K562 (cell line): ENCODE measurements at regions not wholly inside any gene's neighbourhood (a gene's known extent, or its start where the extent isn't known, plus 50 kb on each side); places are given as distances from the start of the nearest gene placed in this dataset.

Source experiments
- ATAC-seq: fragments of 200-7000 bp; cut with Tn5 transposase; 3 replicates; pipeline ENCODE4 v1.9.1; 2020; ENCODE audit warnings: moderate library complexity
- BruUV-seq: library from RNA; stranded (reverse); fragments of 400-500 nt; replicated peaks from 2 replicates; lab custom pipeline; 2021; lab: Mats Ljungman, UMichigan
- CTCF ChIA-PET: fragments of 300-600 bp; formaldehyde crosslinking; extraction: SDS; loops from one replicate; lab custom pipeline; 2021; ENCODE audit warnings: low intra/inter-chr PET ratio; lab: Yijun Ruan, JAX
- POLR2A ChIA-PET: fragments of 300-600, 350-650 bp; sonication (Branson Sonifier 250); formaldehyde crosslinking; extraction: SDS; loops from one replicate; lab custom pipeline; 2021; ENCODE audit warnings: antibody characterized with exemption, inconsistent platforms; lab: Yijun Ruan, JAX
- DNase-seq, 4 experiments: peaks; one replicate each; pipeline versions ENCODE4 v3.0.0 to v3.0.0-alpha.2; 2011 to 2018; ENCODE audit warnings: low spot score in 3 of 4, mixed read lengths in 3 of 4; ENCODE audit errors: extremely low read depth in 1 of 4
- FAIRE-seq: peaks from 2 replicates; lab custom pipeline; 2011; peaks lifted over from hg19 to GRCh38; lab: Jason Lieb, UNC
- H2AFZ ChIP-seq: 2 replicates; pipeline ENCODE4 v1.6.0; 2011; ENCODE audit warnings: low read depth, low read length, control low read depth, inconsistent platforms
- H3K27ac ChIP-seq: fragments of 200-600 bp; 3 replicates; pipeline ENCODE4 v1.8.0; 2011; ENCODE audit warnings: low read depth, mild to moderate bottlenecking, control low read depth, inconsistent platforms, low read length, moderate library complexity, mixed read lengths; ENCODE audit errors: extremely low read depth
- H3K27me3 ChIP-seq, 2 experiments: fragments of 300-600 bp in 1 of 2; 2 replicates in 1 of 2; 3 replicates in 1 of 2; pipeline versions ENCODE4 v1.6.0 to v1.8.0; 2011; ENCODE audit warnings: inconsistent platforms in 2 of 2, low read length in 2 of 2, mild to moderate bottlenecking in 1 of 2, mixed read lengths in 1 of 2, moderate library complexity in 1 of 2; ENCODE audit not compliant: control insufficient read depth in 2 of 2, insufficient read depth in 2 of 2
- H3K36me3 ChIP-seq: fragments of 300-600 bp; 3 replicates; pipeline ENCODE4 v1.8.0; 2011; ENCODE audit warnings: mild to moderate bottlenecking, low read length, inconsistent platforms; ENCODE audit not compliant: control insufficient read depth, insufficient read depth
- H3K4me1 ChIP-seq, 2 experiments: fragments of 200-600 bp in 1 of 2; replicated peaks in 1 of 2; 2 replicates in 1 of 2; 3 replicates in 1 of 2; pipeline versions ENCODE4 v1.5.1 to v1.8.0; 2011; ENCODE audit warnings: inconsistent platforms in 2 of 2, low read length in 2 of 2, mild to moderate bottlenecking in 1 of 2, mixed read lengths in 1 of 2, moderate library complexity in 1 of 2; ENCODE audit not compliant: control insufficient read depth in 2 of 2, insufficient read depth in 2 of 2
- H3K4me2 ChIP-seq: 2 replicates; pipeline ENCODE4 v1.6.1; 2011; ENCODE audit warnings: low read length, control low read depth, inconsistent platforms, mixed read lengths; ENCODE audit not compliant: insufficient read depth
- H3K4me3 ChIP-seq: fragments of 200-600 bp; sonication (generic), shearing (Covaris generic); 2 replicates; pipeline ENCODE4 v1.5.1; 2016; ENCODE audit warnings: control low read depth, inconsistent platforms
- H3K79me2 ChIP-seq: fragments of 200-600 bp; 3 replicates; pipeline ENCODE4 v1.8.0; 2011; ENCODE audit warnings: low read length, inconsistent platforms; ENCODE audit not compliant: control insufficient read depth, insufficient read depth
- H3K9ac ChIP-seq, 2 experiments: 2 replicates each; pipeline versions ENCODE4 v1.6.0 to v1.6.1; 2011; ENCODE audit warnings: low read depth in 2 of 2, low read length in 2 of 2, control low read depth in 1 of 2, inconsistent platforms in 1 of 2, mild to moderate bottlenecking in 1 of 2, mixed read lengths in 1 of 2; ENCODE audit not compliant: insufficient read depth in 1 of 2
- H3K9me1 ChIP-seq: one replicate; pipeline ENCODE4 v1.6.0; 2011; ENCODE audit warnings: inconsistent platforms, mild to moderate bottlenecking, low read length, moderate library complexity; ENCODE audit not compliant: control insufficient read depth, insufficient read depth
- H3K9me3 ChIP-seq: replicated peaks from 2 replicates; pipeline ENCODE4 v1.5.1; 2011; ENCODE audit warnings: low read depth, low read length, inconsistent platforms; ENCODE audit not compliant: control insufficient read depth, insufficient read depth
- H4K20me1 ChIP-seq: replicated peaks from 2 replicates; pipeline ENCODE4 v1.6.1; 2011; ENCODE audit warnings: low read length, inconsistent platforms, mixed read lengths; ENCODE audit not compliant: control insufficient read depth, insufficient read depth
- BRF1 ChIP-seq: IDR thresholded peaks from 3 replicates; pipeline ENCODE4 v1.6.1; 2011; ENCODE audit warnings: borderline replicate concordance, mild to moderate bottlenecking; ENCODE audit not compliant: insufficient read length; ENCODE audit errors: extremely low read depth
- JUNB ChIP-seq: fragments of 450-650 bp; formaldehyde crosslinking; conservative IDR thresholded peaks from 2 replicates; pipeline ENCODE4 v1.4.0; 2020; ENCODE audit warnings: mild to moderate bottlenecking
- MCM7 ChIP-seq, 2 experiments: fragments of 450-650 bp; IDR thresholded peaks; 2 replicates each; pipeline ENCODE4 v1.6.1; 2016 to 2018
- SREBF1 ChIP-seq: fragments of 150-350 bp; IDR thresholded peaks from 2 replicates; pipeline ENCODE4 v1.6.1; 2014; ENCODE audit warnings: antibody characterized with exemption, low read depth, low read length, borderline replicate concordance
- ZNF143 ChIP-seq: sonication (generic); formaldehyde crosslinking; IDR thresholded peaks from 2 replicates; pipeline ENCODE4 v1.9.0; 2022; ENCODE audit warnings: mild to moderate bottlenecking, missing genetic modification reagents
- WGBS: fragments of 100-300 bp; shearing (Covaris generic); methylation state at CpG from one replicate; pipeline ENCODE4 v1.1.6; 2016; ENCODE audit warnings: low coverage, mixed read lengths; ENCODE audit not compliant: insufficient coverage; ENCODE audit errors: missing lambda C conversion rate; 5-methylcytosine and 5-hydroxymethylcytosine counted together
- in situ Hi-C: fragments of 300-500 bp; cut with MboI; formaldehyde crosslinking; loops from 4 replicates; pipeline ENCODE4 v1.15.0; 2018; ENCODE audit warnings: inconsistent platforms, mixed read lengths
- intact Hi-C: fragments of 100-400 bp; cut with micrococcal nuclease; formaldehyde crosslinking; loops from 2 replicates; pipeline ENCODE4 v1.14.2; 2022
- TF ChIP-seq, protein P1 (sequence below): fragments of 450-650 bp; IDR thresholded peaks from 2 replicates; pipeline ENCODE4 v1.6.1; 2016; ENCODE audit warnings: low read depth
- TF ChIP-seq, protein P2 (sequence below): fragments of 450-650 bp; conservative IDR thresholded peaks from 2 replicates; pipeline ENCODE4 v1.6.1; 2016; ENCODE audit warnings: missing genetic modification characterization, low read depth, mild to moderate bottlenecking, control low read depth, missing compliant biosample characterization
- TF ChIP-seq, protein P3 (sequence below): sonication (generic); formaldehyde crosslinking; IDR thresholded peaks from 2 replicates; pipeline ENCODE4 v1.8.0; 2022; ENCODE audit warnings: mild to moderate bottlenecking, missing genetic modification reagents, borderline replicate concordance
- TF ChIP-seq, protein P4 (sequence below): sonication (generic); formaldehyde crosslinking; IDR thresholded peaks from 2 replicates; pipeline ENCODE4 v1.8.0; 2022; ENCODE audit warnings: mild to moderate bottlenecking, missing genetic modification reagents

DNA sequence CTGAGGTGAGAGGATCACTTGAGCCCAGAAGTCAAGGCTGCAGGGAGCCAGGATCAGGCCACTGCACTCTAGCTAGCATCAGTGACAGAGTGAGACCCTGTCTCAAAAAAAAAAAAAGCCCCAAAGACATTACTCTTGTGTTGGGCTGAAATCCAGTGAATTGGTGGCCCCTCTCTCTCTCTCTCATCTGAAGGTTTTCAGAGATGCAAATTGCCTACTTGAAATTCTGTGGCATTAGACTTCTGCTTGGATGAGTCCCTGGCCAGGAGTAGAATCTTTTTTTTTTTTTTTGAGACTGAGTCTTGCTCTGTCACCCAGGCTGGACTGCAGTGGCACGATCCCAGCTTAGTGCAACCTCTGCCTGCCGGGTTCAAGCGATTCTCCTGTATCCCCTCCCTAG is 112.0 kb upstream of the ATF7IP start:
- peaks cover 3 to 18% of the 10 kb centered on the region in 2 experiments for H3K4me1 ChIP-seq
- no peaks in the 10 kb centered on the region for H4K20me1 ChIP-seq
- H3K27me3 ChIP-seq = no peaks in the 10 kb centered on the region
- in situ Hi-C loops (loop anchor here (10.0 kb wide), 1 partner anchor 111 kb away; the partner anchor contains the start of gene ATF7IP), intact Hi-C loops (no loop called here)
- no peak overlapping the region for H3K4me2 ChIP-seq
- DNase-seq = no peak
- H3K9me3 ChIP-seq = peaks cover 7% of the 10 kb centered on the region
- H3K36me3 ChIP-seq = no peaks in the 10 kb centered on the region
- WGBS = no CpG with 5 or more reads among the region's 3 CpGs
- no peaks in the 10 kb centered on the region for H3K9me1 ChIP-seq
- H3K79me2 ChIP-seq = no peaks in the 10 kb centered on the region
- POLR2A ChIA-PET = interaction anchor here (0.7 kb wide), 1 partner anchor 139 kb away, joined by 4 read pairs; no protein-coding TSS in a partner anchor
- H3K4me3 ChIP-seq = no peak overlapping the region
- no peak for FAIRE-seq
- no TSS peak for BruUV-seq
- H2AFZ ChIP-seq = no peak overlapping the region
- no peak overlapping the region for H3K9ac ChIP-seq
- CTCF ChIA-PET = no interaction called here
- ATAC-seq = no peak
- H3K27ac ChIP-seq = no peak overlapping the region
- TF ChIP-seq, protein P1, sequence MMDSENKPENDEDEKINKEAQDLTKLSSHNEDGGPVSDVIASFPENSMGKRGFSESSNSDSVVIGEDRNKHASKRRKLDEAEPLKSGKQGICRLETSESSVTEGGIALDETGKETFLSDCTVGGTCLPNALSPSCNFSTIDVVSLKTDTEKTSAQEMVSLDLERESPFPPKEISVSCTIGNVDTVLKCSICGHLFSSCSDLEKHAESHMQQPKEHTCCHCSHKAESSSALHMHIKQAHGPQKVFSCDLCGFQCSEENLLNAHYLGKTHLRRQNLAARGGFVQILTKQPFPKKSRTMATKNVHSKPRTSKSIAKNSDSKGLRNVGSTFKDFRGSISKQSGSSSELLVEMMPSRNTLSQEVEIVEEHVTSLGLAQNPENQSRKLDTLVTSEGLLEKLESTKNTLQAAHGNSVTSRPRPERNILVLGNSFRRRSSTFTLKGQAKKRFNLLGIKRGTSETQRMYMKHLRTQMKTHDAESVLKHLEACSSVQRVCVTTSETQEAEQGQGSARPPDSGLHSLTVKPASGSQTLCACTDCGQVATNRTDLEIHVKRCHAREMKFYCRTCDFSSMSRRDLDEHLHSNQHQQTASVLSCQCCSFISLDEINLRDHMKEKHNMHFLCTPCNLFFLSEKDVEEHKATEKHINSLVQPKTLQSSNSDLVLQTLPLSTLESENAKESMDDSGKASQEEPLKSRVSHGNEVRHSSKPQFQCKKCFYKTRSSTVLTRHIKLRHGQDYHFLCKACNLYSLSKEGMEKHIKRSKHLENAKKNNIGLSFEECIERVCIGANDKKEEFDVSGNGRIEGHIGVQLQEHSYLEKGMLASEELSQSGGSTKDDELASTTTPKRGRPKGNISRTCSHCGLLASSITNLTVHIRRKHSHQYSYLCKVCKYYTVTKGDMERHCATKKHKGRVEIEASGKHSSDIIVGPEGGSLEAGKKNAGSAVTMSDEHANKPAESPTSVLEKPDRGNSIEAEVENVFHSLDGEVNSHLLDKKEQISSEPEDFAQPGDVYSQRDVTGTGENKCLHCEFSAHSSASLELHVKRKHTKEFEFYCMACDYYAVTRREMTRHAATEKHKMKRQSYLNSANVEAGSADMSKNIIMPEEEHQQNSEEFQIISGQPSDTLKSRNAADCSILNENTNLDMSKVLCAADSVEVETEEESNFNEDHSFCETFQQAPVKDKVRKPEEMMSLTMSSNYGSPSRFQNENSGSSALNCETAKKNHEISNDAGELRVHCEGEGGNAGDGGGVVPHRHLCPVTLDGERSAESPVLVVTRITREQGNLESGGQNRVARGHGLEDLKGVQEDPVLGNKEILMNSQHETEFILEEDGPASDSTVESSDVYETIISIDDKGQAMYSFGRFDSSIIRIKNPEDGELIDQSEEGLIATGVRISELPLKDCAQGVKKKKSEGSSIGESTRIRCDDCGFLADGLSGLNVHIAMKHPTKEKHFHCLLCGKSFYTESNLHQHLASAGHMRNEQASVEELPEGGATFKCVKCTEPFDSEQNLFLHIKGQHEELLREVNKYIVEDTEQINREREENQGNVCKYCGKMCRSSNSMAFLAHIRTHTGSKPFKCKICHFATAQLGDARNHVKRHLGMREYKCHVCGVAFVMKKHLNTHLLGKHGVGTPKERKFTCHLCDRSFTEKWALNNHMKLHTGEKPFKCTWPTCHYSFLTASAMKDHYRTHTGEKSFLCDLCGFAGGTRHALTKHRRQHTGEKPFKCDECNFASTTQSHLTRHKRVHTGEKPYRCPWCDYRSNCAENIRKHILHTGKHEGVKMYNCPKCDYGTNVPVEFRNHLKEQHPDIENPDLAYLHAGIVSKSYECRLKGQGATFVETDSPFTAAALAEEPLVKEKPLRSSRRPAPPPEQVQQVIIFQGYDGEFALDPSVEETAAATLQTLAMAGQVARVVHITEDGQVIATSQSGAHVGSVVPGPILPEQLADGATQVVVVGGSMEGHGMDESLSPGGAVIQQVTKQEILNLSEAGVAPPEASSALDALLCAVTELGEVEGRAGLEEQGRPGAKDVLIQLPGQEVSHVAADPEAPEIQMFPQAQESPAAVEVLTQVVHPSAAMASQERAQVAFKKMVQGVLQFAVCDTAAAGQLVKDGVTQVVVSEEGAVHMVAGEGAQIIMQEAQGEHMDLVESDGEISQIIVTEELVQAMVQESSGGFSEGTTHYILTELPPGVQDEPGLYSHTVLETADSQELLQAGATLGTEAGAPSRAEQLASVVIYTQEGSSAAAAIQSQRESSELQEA = no peak
- TF ChIP-seq ZNF143 (CRISPR knock-in tag) = no peak
- TF ChIP-seq BRF1 = no peak
- TF ChIP-seq, protein P2, sequence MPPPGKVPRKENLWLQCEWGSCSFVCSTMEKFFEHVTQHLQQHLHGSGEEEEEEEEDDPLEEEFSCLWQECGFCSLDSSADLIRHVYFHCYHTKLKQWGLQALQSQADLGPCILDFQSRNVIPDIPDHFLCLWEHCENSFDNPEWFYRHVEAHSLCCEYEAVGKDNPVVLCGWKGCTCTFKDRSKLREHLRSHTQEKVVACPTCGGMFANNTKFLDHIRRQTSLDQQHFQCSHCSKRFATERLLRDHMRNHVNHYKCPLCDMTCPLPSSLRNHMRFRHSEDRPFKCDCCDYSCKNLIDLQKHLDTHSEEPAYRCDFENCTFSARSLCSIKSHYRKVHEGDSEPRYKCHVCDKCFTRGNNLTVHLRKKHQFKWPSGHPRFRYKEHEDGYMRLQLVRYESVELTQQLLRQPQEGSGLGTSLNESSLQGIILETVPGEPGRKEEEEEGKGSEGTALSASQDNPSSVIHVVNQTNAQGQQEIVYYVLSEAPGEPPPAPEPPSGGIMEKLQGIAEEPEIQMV (tag) = no peak
- no peak for TF ChIP-seq JUNB (CRISPR knock-in tag)
- TF ChIP-seq MCM7 (IDR thresholded peaks at IDR 0.05) = no peak
- TF ChIP-seq, protein P3, sequence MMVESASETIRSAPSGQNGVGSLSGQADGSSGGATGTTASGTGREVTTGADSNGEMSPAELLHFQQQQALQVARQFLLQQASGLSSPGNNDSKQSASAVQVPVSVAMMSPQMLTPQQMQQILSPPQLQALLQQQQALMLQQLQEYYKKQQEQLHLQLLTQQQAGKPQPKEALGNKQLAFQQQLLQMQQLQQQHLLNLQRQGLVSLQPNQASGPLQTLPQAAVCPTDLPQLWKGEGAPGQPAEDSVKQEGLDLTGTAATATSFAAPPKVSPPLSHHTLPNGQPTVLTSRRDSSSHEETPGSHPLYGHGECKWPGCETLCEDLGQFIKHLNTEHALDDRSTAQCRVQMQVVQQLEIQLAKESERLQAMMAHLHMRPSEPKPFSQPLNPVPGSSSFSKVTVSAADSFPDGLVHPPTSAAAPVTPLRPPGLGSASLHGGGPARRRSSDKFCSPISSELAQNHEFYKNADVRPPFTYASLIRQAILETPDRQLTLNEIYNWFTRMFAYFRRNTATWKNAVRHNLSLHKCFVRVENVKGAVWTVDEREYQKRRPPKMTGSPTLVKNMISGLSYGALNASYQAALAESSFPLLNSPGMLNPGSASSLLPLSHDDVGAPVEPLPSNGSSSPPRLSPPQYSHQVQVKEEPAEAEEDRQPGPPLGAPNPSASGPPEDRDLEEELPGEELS (CRISPR knock-in tag) = no peak
- TF ChIP-seq, protein P4, sequence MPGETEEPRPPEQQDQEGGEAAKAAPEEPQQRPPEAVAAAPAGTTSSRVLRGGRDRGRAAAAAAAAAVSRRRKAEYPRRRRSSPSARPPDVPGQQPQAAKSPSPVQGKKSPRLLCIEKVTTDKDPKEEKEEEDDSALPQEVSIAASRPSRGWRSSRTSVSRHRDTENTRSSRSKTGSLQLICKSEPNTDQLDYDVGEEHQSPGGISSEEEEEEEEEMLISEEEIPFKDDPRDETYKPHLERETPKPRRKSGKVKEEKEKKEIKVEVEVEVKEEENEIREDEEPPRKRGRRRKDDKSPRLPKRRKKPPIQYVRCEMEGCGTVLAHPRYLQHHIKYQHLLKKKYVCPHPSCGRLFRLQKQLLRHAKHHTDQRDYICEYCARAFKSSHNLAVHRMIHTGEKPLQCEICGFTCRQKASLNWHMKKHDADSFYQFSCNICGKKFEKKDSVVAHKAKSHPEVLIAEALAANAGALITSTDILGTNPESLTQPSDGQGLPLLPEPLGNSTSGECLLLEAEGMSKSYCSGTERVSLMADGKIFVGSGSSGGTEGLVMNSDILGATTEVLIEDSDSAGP (CRISPR knock-in tag) = no peak
- no peak for TF ChIP-seq SREBF1
